H1 (cell line): ENCODE measurements at regions not wholly inside any gene's neighbourhood (a gene's known extent, or its start where the extent isn't known, plus 50 kb on each side); places are given as distances from the start of the nearest gene placed in this dataset.

Experiments
- CTCF ChIA-PET: fragments of 300-600 bp; sonication (Branson Sonifier 250); formaldehyde crosslinking; loops from one replicate; lab custom pipeline; 2021; ENCODE audit not compliant: partially characterized antibody; lab: Charles Lee
- POLR2A ChIA-PET: fragments of 300-600 bp; sonication (Branson Sonifier 250); formaldehyde crosslinking; loops from one replicate; lab custom pipeline; 2021; ENCODE audit warnings: inconsistent platforms; ENCODE audit not compliant: partially characterized antibody; lab: Charles Lee
- DNase-seq, 2 experiments: peaks; one replicate each; pipeline versions ENCODE4 v3.0.0 to v3.0.0-alpha.2; 2010 to 2022; ENCODE audit warnings: low spot score in 2 of 2, low read depth in 1 of 2, mixed read lengths in 1 of 2
- FAIRE-seq: peaks from 2 replicates; lab custom pipeline; 2011; peaks lifted over from hg19 to GRCh38; lab: Jason Lieb, UNC
- H2AFZ ChIP-seq: 2 replicates; pipeline ENCODE4 v1.8.1; 2012; ENCODE audit warnings: low read length, inconsistent platforms
- H2AK5ac ChIP-seq: 2 replicates; pipeline ENCODE4 v1.6.1; 2013; ENCODE audit warnings: low read depth, low read length
- H2BK120ac ChIP-seq: replicated peaks from 2 replicates; pipeline ENCODE3; 2013; ENCODE audit warnings: low read depth, low read length, inconsistent platforms
- H2BK12ac ChIP-seq: 2 replicates; pipeline ENCODE4 v1.6.1; 2013; ENCODE audit warnings: low read depth, low read length
- H2BK15ac ChIP-seq: 2 replicates; pipeline ENCODE4 v1.6.1; 2013; ENCODE audit warnings: low read length
- H2BK20ac ChIP-seq: 2 replicates; pipeline ENCODE4 v1.6.1; 2013; ENCODE audit warnings: low read length
- H2BK5ac ChIP-seq: 2 replicates; pipeline ENCODE4 v1.6.1; 2013; ENCODE audit warnings: low read depth, low read length
- H3K14ac ChIP-seq: 2 replicates; pipeline ENCODE4 v1.6.1; 2013; ENCODE audit warnings: inconsistent platforms; ENCODE audit not compliant: insufficient read length
- H3K18ac ChIP-seq: 2 replicates; pipeline ENCODE4 v1.6.1; 2013; ENCODE audit warnings: low read length; ENCODE audit errors: extremely low read depth
- H3K23ac ChIP-seq: 2 replicates; pipeline ENCODE4 v1.6.1; 2013; ENCODE audit warnings: inconsistent platforms; ENCODE audit not compliant: insufficient read length
- H3K23me2 ChIP-seq: 2 replicates; pipeline ENCODE4 v1.6.1; 2013; ENCODE audit warnings: low read depth, low read length
- H3K27ac ChIP-seq: 2 replicates; pipeline ENCODE4 v1.6.1; 2011; ENCODE audit warnings: low read depth, low read length, inconsistent platforms
- H3K27me3 ChIP-seq, 4 experiments: replicated peaks in 1 of 4; 1 replicate in 1 of 4; 2 replicates in 3 of 4; pipeline versions ENCODE4 v1.6.1 to v1.8.1; 2011 to 2013; ENCODE audit warnings: low read length in 3 of 4, mild to moderate bottlenecking in 3 of 4, inconsistent platforms in 2 of 4, mixed read lengths in 2 of 4, moderate library complexity in 1 of 4; ENCODE audit not compliant: control insufficient read depth in 3 of 4, insufficient read depth in 3 of 4; ENCODE audit errors: extremely low read depth in 1 of 4
- H3K36me3 ChIP-seq, 4 experiments: 2 replicates each; pipeline versions ENCODE4 v1.6.1 to v1.8.1; 2011 to 2013; ENCODE audit warnings: mild to moderate bottlenecking in 4 of 4, low read length in 3 of 4, moderate library complexity in 2 of 4, control low read depth in 1 of 4, inconsistent platforms in 1 of 4; ENCODE audit not compliant: insufficient read depth in 4 of 4, control insufficient read depth in 2 of 4
- H3K4ac ChIP-seq: replicated peaks from 2 replicates; pipeline ENCODE3; 2013; ENCODE audit warnings: low read length, low read depth, mixed read lengths, inconsistent platforms; ENCODE audit not compliant: insufficient read length
- H3K4me1 ChIP-seq, 4 experiments: replicated peaks in 1 of 4; 1 replicate in 1 of 4; 2 replicates in 3 of 4; pipeline versions ENCODE4 v1.6.1 to v1.8.1; 2011 to 2013; ENCODE audit warnings: low read length in 3 of 4, inconsistent platforms in 2 of 4, mixed read lengths in 1 of 4; ENCODE audit not compliant: insufficient read depth in 4 of 4, control insufficient read depth in 3 of 4
- H3K4me2 ChIP-seq, 2 experiments: 2 replicates each; pipeline versions ENCODE4 v1.6.1 to v1.8.1; 2011 to 2013; ENCODE audit warnings: low read depth in 2 of 2, low read length in 2 of 2, control low read depth in 1 of 2, inconsistent platforms in 1 of 2, mild to moderate bottlenecking in 1 of 2; ENCODE audit not compliant: insufficient read depth in 1 of 2
- H3K4me3 ChIP-seq, 4 experiments: fragments of 200-600, 300-600 bp in 1 of 4; sonication (generic), shearing (Covaris generic), sonication (Bioruptor Twin) in 1 of 4; 2 replicates each; pipeline versions ENCODE4 v1.5.1 to v1.8.1; 2011 to 2016; ENCODE audit warnings: low read length in 4 of 4, low read depth in 3 of 4, control low read depth in 2 of 4, inconsistent platforms in 2 of 4, mild to moderate bottlenecking in 2 of 4, mixed read lengths in 1 of 4, moderate library complexity in 1 of 4; ENCODE audit not compliant: insufficient read depth in 2 of 4; ENCODE audit errors: extremely low read depth in 1 of 4
- H3K56ac ChIP-seq: replicated peaks from 2 replicates; pipeline ENCODE3; 2013; ENCODE audit warnings: low read depth, mild to moderate bottlenecking, mixed read lengths, low read length, inconsistent platforms; ENCODE audit not compliant: insufficient read length
- H3K79me1 ChIP-seq: 2 replicates; pipeline ENCODE4 v1.6.1; 2013; ENCODE audit warnings: low read depth, low read length, control low read depth
- H3K79me2 ChIP-seq, 2 experiments: 2 replicates each; pipeline versions ENCODE4 v1.6.1 to v1.8.1; 2012 to 2013; ENCODE audit warnings: low read length in 2 of 2, mild to moderate bottlenecking in 2 of 2, inconsistent platforms in 1 of 2; ENCODE audit not compliant: insufficient read depth in 2 of 2, control insufficient read depth in 1 of 2
- H3K9ac ChIP-seq, 4 experiments: replicated peaks in 1 of 4; 1 replicate in 1 of 4; 2 replicates in 3 of 4; pipeline versions ENCODE4 v1.6.1 to v1.8.1; 2011 to 2013; ENCODE audit warnings: low read depth in 3 of 4, low read length in 3 of 4, control low read depth in 2 of 4, mild to moderate bottlenecking in 2 of 4, moderate library complexity in 2 of 4, inconsistent platforms in 1 of 4; ENCODE audit errors: extremely low read depth in 1 of 4
- H3K9me3 ChIP-seq, 2 experiments: 2 replicates each; pipeline versions ENCODE4 v1.6.1 to v1.8.1; 2012 to 2013; ENCODE audit warnings: mild to moderate bottlenecking in 2 of 2, moderate library complexity in 2 of 2, control low read depth in 1 of 2, inconsistent platforms in 1 of 2, low read depth in 1 of 2, low read length in 1 of 2, mixed read lengths in 1 of 2; ENCODE audit not compliant: insufficient read depth in 2 of 2
- H4K20me1 ChIP-seq, 2 experiments: replicated peaks in 1 of 2; 2 replicates each; pipeline versions ENCODE3 to v1.8.1; 2011 to 2013; ENCODE audit warnings: inconsistent platforms in 2 of 2, low read length in 2 of 2, mild to moderate bottlenecking in 1 of 2; ENCODE audit not compliant: insufficient read depth in 2 of 2, control insufficient read depth in 1 of 2
- H4K5ac ChIP-seq: 2 replicates; pipeline ENCODE4 v1.6.1; 2013; ENCODE audit warnings: low read length, low read depth, mixed read lengths, inconsistent platforms; ENCODE audit not compliant: insufficient read length
- H4K8ac ChIP-seq: 2 replicates; pipeline ENCODE4 v1.8.0; 2013; ENCODE audit warnings: mild to moderate bottlenecking, moderate library complexity, low read length, inconsistent platforms; ENCODE audit not compliant: insufficient read depth; ENCODE audit errors: extremely low read depth
- H4K91ac ChIP-seq: replicated peaks from 2 replicates; pipeline ENCODE3; 2013; ENCODE audit warnings: low read length, mixed read lengths, inconsistent platforms; ENCODE audit not compliant: insufficient read length
- ATF3 ChIP-seq: IDR thresholded peaks from 2 replicates; pipeline ENCODE4 v1.6.1; 2011; ENCODE audit warnings: low read depth, mild to moderate bottlenecking, low read length; ENCODE audit not compliant: insufficient read depth
- CHD2 ChIP-seq: IDR thresholded peaks from 2 replicates; pipeline ENCODE4 v1.6.1; 2012; ENCODE audit warnings: low read length, improper control_type of control experiment
- PHF8 ChIP-seq: fragments of 200-600 bp; sonication (generic); conservative IDR thresholded peaks from 2 replicates; pipeline ENCODE4 v1.7.1; 2012; ENCODE audit warnings: low read depth, mild to moderate bottlenecking, inconsistent platforms, low read length, moderate library complexity
- POLR2AphosphoS5 ChIP-seq: IDR thresholded peaks from 2 replicates; pipeline ENCODE4 v1.6.1; 2011; ENCODE audit warnings: low read depth, low read length
- RNF2 ChIP-seq: fragments of 200-900, 300-1000 bp; sonication (generic); IDR thresholded peaks from 2 replicates; pipeline ENCODE4 v1.7.1; 2016; ENCODE audit warnings: borderline replicate concordance, low read depth, mild to moderate bottlenecking, antibody characterized with exemption, low read length; ENCODE audit not compliant: poor library complexity, severe bottlenecking; ENCODE audit errors: missing control alignments
- WGBS, 2 experiments: shearing (Covaris generic) in 1 of 2; methylation state at CpG; one replicate each; pipeline versions ENCODE4 v1.1.6 to v1.1.7; 2013 to 2015; ENCODE audit warnings: low lambda C conversion rate in 2 of 2, mixed read lengths in 2 of 2, inconsistent platforms in 1 of 2, low coverage in 1 of 2, missing lambda C conversion rate in 1 of 2; ENCODE audit not compliant: insufficient replicate concordance in 2 of 2, insufficient coverage in 1 of 2, insufficient read length in 1 of 2; ENCODE audit errors: extremely low coverage in 1 of 2, missing lambda C conversion rate in 1 of 2; 5-methylcytosine and 5-hydroxymethylcytosine counted together
- TF ChIP-seq, protein P1 (sequence below): IDR thresholded peaks from 2 replicates; pipeline ENCODE4 v1.6.1; 2012; ENCODE audit warnings: inconsistent platforms

GRCh38 chr13:65011378-65011777 is 2218.8 kb downstream of the PCDH9 start:
- DNase-seq: no peak
- no peak for FAIRE-seq
- H3K23ac ChIP-seq: no peak overlapping the region
- no peak overlapping the region for H3K4me2 ChIP-seq
- H4K8ac ChIP-seq: no peak overlapping the region
- no peak overlapping the region for H3K4ac ChIP-seq
- no peak overlapping the region for H3K14ac ChIP-seq
- no peak overlapping the region for H3K18ac ChIP-seq
- H2AK5ac ChIP-seq: no peak overlapping the region
- H2BK20ac ChIP-seq: no peak overlapping the region
- H2BK120ac ChIP-seq: no peak overlapping the region
- H4K5ac ChIP-seq: no peak overlapping the region
- 88% methylated on average over 3 of the region's 3 CpGs; no CpG with 5 or more reads in 1 of the 2 experiments for WGBS, 2 experiments
- no peak overlapping the region for H2BK12ac ChIP-seq
- no peaks in the 10 kb centered on the region for H3K79me2 ChIP-seq
- H3K23me2 ChIP-seq: no peaks in the 10 kb centered on the region
- H2BK5ac ChIP-seq: no peak overlapping the region
- H3K4me3 ChIP-seq: no peak overlapping the region
- no peaks in the 10 kb centered on the region for H3K36me3 ChIP-seq
- no peak overlapping the region for H2BK15ac ChIP-seq
- no peaks in the 10 kb centered on the region for H3K27me3 ChIP-seq
- no peak overlapping the region for H3K9ac ChIP-seq
- no peak overlapping the region for H3K27ac ChIP-seq
- H3K4me1 ChIP-seq: no peaks in the 10 kb centered on the region
- TF ChIP-seq, protein P1, sequence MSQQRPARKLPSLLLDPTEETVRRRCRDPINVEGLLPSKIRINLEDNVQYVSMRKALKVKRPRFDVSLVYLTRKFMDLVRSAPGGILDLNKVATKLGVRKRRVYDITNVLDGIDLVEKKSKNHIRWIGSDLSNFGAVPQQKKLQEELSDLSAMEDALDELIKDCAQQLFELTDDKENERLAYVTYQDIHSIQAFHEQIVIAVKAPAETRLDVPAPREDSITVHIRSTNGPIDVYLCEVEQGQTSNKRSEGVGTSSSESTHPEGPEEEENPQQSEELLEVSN: no peak
- TF ChIP-seq POLR2AphosphoS5 (no peak), ATF3 (no peak), RNF2 (no peak), PHF8 (no peak), CHD2 (no peak)
- TF ChIP-seq, all 59 proteins: peak for 0
- Histone ChIP-seq H3K79me1 (no peaks in the 10 kb centered on the region), H4K20me1 (no peaks in the 10 kb centered on the region), H4K91ac (no peak overlapping the region), H3K56ac (no peak overlapping the region), H3K9me3 (no peaks in the 10 kb centered on the region; a peak in 1 of 4 replicates), H2AFZ (no peak overlapping the region)
- CTCF ChIA-PET: no interaction called here
- POLR2A ChIA-PET: no interaction called here
